Renal cortex interstitium (tissue), 11 donors: ENCODE measurements at regions not wholly inside any gene's neighbourhood (a gene's known extent, or its start where the extent isn't known, plus 50 kb on each side); places are given as distances from the start of the nearest gene placed in this dataset.

Experiments
- DNase-seq, 11 donors: peaks; one replicate each; pipeline ENCODE4 v3.0.0-alpha.2; 2013; ENCODE audit warnings: low read depth in 9 of 11, low spot score in 4 of 11; ENCODE audit errors: extremely low read depth in 1 of 11

DNA sequence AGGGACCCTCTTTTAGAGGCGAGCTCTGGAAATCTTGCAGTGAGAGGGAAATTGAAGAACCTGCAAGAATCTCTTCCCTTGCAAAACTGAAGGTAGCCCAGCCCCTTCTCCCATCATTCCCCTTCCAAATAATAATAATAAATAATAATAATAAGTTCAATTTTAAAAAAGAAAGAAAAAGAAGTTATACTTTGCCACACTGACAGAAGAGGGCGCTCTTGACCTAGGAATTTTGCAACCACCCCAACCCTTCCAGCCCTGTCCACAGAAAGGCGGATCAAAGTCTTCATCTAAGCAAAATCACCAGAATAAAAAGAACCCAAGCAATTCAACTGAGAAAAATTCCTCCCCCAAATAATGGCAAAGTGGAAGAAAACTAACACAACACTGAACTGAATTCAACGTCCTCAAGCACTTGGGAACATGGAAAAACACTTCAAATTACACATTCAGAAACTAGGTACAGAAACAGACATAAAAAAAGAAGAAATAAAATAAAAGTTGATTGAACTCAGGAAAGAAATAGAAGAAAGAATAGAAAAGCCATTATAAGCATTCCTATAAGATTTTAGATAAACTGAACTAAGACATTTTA is 98.9 kb upstream of the GLS start:
- peak in 4 of 11 donors; percentile 31 to 49 (median 32) for DNase-seq

DNA sequence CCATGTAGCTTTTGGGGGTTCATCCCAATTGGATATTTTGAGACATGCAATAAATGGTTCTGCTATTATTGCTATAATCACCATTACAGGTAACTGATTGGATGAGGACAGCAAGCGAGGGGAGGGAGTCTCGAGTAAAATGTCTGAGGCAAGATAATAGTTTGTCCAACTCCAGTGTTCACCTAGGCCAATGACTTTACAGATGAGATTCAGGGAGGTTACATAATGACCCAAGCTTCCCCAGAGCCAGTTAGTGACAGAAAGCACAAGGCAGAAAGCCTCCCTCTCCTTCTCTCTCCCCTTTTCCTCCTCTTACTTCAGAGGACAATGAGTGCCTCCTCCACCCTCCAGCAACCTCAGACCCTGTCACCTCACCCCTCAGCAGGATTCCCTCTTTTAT is 98.4 kb upstream of the GLS start:
- DNase-seq = no peak

DNA sequence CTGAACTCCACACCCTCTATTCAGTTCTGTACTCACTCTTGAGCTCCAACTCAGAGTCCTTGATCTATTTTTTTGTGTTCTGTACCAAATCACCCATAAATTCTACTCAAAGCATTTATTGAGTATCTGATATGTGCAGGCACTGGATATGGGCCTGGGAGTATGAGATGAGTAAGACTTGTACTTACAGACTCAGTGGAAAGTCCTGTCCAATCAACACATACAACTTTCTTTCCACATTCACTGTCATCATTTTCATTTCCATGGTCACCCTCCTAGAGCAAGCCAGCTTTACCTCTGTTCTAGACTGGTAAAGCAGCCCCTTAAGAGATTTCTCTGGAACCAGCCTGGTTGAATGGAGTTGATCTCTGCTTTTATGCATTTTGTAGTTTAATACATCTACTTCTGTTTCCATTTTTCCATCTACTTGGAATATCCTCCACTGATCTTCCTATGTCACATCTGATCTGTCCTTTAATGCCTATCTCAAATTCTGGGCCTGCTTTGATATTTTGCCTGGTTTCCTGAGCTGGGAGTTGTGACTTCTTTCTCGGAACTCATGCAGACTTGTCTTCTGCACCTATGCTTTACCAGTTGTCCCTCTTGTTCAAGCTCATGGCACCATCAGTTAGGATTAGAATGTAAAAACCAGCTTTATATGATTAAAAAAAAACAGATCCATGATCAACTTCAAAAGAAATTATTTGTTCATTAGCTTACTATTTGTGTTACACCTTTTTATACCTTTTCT is 96.9 kb upstream of the GLS start:
- DNase-seq = no peak

DNA sequence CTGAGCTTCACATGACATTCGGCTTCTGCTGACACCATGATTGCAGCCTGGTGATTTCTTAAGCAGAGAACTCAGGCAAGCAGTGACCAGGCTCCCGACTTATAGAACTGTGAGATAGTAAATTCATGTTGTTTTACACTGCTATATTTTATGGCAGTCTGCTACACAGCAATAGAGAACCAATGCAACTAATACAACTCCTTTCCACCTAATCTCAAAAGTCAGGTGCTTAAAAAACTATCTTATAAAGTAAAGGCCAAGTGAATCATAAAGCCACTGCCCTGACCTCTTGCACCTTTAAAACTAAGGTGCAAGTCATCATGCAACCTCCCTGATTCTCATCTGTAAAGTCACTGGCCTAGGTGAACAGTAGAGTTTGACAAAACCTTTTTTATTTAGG is 95.3 kb upstream of the GLS start:
- DNase-seq = no peak

DNA sequence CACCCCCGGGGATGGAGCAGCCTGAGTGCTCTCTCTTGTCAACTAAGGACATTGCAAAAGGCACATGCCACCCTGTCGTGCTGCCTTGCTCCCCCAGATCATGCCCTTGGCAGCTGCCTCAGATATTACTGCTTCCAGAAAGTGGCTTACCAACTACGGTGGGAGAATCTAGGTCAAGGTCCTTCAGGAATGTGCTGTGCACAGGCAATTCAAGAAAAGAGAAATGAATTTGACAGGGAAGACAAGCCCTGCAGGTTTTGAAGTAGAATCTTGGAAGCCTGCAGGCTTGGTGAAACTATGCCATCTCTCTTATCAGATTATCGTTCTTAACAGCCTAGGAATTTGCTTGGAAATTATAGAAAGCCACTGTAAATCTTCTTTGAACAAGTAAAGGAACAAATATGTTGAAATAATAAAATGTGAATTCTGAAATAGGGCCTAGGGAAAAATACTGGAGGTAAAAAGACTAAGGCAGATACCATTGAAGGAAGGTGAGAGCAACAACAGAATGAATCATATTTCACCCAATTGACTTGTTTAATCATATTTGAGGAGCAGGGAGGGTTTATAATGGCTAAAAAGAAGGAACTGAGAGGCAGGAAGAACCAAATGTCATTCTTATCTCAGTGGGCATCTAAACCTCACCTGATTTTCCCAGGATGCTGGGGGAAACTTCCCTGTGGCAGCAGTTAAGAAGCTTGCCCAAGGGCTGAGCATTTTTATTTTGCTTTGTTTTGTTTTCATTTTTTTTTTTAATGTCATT is 94.0 kb upstream of the GLS start:
- peak in 1 of 11 donors; percentile 43 for DNase-seq

DNA sequence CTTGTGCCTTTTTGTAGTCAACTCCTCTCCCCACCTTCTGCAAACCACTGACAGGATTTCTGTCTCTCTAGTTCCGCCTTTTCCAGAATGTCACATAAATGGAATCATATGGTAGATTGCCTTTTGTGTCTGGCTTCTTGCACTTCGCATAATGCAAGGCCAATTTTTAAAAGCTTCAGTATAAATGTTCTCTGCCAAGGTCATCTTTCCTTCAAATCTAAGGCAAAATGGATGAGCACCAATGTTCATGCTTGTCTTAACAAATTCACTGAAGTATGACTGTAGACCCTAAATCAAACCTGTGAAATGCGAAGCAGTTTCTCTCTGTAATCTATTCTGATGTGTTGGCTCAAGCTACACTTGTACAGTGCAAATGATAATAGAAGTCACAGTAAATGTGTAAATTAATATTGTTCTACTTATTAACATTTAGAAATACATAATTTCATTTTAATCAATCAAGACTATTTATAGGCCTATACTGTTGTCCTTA is 92.8 kb upstream of the GLS start:
- DNase-seq = no peak

DNA sequence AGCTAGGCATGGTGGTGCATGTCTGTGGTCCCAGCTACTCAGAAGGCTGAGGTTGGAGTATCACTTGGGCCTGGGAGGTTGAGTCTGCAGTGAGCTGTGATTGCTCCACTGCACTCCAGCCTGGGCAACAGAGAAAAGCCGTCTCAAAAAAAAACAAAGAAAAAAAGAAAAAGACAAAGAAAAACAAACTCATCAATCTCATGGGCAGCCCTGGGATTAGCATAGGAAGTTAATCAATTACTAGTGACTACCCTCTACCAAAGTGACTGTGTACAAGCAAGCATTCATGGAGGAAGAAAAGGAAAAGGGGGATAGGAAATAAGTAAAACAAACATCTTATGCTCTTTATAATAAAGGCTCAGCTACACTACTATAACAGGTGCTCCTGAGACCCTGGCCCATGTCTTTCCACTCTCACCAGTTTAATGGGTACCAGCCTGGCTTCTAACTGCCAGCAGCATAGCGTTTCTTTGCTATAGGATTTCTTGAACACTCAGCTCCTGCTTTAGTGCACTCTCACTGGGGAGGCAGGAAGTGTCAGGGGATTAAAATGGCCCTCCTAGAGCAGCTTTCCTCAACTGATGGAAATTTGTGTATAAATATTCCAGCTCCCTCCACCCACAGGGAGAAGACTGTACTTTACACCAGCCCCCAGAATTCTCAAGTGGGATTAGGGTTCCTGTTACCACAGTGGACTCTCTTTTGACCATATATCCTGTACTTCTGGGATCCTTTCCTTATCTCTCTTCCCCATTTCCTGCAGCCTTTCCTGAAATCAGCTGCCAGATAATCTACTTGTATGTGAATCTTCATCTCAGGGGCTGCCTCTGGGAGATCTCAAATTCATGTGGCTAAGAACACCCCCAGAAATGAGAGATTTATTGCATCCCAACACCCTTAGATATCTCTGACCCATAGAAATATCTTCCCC is 91.3 kb upstream of the GLS start:
- DNase-seq = no peak

DNA sequence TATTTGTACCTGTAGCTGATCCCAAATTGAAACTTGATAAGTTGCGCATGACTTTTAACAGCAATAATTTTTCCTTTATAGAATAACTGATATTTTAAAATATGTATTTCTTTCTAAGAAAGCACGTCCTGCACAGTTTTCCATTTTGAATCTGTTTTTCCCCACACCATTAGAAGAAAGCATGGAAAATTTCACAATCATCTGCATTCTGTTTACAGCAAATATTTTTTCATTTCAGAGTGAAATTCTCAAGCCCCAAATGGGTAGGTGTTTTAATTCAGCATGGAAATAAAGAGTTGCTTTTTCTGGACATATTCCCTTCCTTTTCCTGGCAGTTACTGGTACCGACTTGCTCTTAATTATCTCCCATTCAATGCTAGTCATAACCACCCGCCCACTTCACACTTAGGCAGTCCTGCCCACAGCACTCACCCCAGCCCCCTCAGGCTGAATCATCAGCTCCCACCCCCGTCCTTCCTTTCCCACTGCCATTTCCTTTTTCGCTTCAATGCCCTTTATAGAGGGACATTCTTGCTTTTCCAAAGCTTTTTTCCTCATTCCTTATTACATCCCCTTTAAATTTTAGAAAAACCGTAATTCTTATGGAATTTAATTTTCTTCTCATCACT is 89.2 kb upstream of the GLS start:
- DNase-seq = peak in 3 of 11 donors; percentile 28 to 41 (median 33)

DNA sequence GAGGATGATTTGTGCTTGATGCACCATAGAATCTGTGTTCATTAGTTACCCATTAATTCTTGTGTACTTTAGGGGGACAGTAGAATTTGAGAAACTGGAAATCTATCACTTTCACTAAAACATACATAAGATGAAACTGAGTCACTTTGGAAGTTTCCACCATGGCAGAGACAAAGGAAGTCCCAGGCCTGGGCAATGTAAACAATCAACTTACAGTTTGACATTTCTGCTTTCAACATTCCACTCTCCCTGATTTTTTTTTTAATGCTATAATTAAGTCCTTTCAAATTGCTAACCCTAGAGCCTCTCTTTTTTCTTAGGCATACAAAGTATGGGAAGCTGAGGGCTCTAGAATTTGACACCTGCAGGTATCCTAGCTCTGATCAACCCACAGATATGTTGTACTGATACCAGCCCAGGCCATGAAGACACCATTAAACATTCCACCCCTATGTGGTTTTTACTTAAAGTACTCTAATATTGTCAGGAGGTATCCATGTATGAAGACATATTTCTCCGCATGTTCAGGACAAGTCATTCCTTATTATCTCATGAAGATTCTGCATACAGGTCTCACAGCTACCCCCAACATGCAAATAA is 88.5 kb upstream of the GLS start:
- no peak for DNase-seq

DNA sequence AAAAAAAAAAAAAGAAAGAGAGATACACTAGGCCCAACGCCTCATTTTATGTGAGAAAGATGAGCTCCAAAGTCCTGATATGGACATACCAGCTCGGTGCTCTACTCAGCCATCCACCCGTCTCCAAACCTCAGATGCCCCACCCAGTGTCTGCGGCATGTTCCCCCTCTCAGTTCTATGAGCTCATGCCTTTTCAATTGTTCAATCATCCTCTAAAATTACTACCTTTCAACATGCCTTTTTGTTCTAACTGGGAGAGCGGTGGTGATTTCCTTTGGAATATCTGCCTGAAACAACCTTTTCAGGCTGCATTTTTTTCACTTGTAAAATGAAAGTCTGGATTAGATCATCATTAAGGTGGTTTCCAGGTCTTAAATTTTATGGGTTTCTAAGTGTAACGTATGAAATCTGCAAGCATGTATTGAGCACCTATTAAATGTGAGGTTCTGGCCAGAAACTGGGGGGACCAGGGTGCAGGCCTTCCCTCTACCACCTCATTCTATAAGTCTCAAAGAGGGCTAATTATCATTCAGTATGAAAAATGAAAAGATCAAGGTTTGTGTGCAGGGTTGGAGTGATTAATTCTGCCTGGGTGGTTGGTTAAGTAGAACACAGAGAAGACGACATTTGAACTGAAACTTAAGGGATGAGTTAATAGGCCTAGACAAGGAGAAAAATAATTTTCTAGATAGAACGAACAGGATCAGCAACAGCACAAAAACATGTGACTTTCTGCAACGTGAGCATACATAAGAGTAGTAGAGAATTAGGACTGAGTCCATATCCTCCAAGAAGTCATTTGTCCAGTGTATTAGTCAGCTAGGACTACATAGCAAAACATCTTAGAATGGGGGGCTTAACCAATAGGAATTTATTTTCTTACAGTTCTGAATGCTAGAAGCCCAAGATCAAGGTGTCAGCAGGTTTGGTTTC is 87.4 kb upstream of the GLS start:
- no peak for DNase-seq

DNA sequence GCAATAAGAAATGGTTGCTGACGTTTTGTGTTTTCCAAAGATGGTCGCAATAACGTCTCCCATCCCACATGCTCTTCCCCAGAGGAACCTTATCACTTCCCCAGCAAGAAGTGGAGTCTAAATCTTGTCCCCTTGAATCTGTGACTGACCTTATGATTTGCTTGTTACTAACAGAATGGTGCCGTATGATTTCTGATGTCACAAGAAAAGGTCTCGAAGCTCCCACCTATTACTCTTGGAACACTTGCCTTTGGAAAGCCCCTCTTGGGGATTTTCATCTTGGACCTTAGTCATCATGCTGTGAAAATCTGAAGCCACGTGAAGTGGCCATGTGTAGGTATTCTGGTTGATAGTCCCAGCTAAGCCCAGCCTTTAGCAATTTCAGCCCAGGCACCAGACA is 86.2 kb upstream of the GLS start:
- no peak for DNase-seq

DNA sequence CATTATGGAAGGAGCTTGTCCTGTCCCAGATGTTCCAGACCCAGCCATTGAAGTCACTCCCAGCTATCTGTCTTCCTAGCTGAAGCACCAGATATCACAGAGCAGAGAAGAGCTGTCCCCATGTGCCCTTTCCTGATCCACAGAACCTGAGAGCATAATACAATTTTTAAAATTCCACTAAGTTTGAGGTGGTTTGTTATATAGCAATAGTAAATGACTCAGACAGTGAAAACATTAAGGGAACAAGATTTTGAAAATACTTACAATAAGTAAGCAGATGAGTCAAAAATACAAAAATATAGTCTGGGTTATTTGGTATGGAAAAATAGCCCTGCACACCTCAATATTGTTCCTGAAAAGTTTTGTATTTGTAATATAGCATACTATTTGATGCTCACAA is 85.8 kb upstream of the GLS start:
- DNase-seq = no peak

DNA sequence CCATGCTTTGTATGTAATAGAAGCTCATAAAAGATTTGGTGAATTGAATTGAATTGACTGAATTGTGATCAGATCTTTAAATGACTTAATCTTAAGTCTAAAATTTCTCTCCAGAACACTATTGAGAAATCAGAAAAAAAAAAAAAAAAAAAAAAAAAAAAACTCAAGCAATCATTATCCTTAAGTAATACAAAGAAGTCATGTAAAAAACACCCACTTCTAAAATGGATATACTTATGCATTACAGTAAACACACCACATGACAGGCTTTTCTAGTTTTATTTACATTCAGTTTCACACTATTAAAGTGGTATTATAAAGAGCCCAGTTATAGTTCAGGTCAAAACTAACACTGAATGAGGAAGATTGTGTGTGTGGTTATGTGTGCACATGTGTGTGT is 84.9 kb upstream of the GLS start:
- DNase-seq = no peak

DNA sequence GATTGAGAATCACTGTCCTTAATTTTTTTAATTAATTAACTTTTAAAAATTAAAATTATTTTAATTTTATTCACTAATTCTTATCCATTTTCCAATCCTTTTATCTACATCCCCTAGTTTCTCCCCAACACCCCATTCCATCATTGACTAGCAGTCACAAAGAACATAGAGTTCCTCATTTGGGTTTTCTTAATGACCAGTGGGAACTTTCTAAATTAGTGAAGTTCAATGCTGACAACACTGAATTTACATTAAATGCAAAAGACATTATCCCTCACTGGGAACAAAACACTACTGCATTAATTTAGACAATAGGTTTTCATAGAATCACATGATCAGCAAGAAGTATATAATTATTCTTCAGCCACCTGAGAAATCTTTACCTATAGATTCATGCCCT is 80.6 kb upstream of the GLS start:
- no peak for DNase-seq

DNA sequence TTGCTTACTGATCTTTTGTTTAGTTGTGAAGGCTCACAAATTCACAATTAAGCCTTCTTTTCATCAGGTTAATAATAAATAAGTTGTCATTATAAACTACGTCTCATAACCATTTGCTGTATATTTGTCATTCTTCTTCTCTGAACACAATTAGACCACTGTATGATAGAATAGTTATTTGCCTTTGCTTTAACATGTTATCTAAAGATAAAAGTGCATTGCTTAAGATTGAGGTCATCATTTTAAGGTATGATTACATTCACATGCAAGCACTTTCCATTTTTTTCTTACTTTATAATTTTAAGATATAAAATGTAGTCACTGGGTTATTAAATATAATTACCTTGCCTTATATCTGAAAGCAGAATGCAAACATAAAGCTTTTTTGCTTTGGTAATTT is 80.1 kb upstream of the GLS start:
- no peak for DNase-seq

DNA sequence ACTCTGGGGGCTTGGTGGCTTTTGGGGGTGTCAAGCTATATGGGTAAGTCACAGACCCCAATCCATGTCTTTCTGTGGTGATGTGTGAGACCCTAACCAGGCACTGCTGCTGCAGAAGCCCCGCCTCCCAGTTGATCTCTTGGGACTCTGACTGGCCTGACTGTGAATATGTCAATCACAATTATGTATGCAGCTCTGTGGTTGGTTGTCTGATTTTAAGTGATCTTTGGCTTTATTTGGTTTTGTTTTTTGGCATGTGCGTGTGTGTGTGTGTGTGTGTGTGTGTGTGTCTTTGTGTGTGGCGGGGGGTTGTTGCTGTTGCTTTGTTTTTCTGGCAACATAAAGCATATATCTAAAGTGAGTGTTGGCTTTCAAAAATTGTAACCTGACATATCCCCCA is 78.5 kb upstream of the GLS start:
- DNase-seq = no peak

DNA sequence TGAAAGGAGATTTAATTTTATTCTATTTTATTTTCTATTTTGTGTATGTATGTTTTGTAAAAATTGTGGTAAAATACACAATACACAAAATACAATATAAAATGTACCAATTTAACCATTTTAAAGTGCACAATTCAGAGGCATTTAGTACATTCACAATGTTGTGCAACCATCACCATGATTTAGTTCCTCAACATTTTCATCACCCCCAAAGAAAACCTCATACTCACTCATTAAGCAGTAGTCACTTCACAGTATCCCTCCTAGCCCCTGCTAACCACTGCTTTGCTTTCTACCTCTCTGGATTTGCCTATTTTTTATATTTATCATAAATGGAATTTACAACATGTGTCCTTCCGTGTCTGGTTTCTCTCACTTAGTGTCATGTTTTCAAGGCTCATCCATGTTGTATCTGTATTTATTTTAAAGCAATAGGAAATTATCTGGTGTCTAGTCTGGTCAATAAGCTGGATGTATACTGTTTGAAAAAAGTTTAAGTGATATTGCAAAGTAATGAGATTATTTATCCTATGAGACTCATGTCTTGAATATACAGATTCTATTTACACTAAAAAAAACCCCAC is 77.9 kb upstream of the GLS start:
- no peak for DNase-seq
